ENCODE measurements at regions not wholly inside any gene's neighbourhood (a gene's known extent, or its start where the extent isn't known, plus 50 kb on each side); places are given as distances from the start of the nearest gene placed in this dataset.
"Not testable (repeated sequence)": the region's sequence is repeated elsewhere in the genome, so short reads cannot be mapped to it uniquely, and the experiment has no call there.

DNA sequence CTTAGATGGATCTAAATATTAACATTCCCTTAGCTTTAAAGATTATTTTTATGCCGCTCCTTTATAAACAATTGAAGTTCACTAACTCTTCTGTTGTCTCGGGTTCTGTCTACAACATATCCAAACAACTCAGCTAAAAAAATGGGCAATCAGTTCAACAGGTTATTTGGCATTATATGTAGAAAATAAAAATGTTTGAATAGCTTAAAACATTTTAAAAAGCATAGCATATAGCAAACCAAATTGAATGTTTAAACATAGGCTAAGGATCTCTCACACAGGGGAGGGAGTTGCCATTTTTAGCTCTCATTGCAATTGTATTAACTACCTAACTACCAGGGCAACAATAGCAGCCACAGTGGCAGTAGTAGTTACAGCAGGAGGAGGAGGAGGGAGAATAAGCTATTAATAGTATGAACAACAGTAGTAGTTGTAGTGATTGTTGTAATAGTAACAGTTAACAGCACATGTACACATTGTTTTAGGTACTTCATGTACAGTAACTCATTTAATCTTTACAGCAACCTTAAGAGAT lies 404.2 kb downstream of the KCNRG start:
- no peak for DNase-seq (ENCODE audit: low spot score)

DNA sequence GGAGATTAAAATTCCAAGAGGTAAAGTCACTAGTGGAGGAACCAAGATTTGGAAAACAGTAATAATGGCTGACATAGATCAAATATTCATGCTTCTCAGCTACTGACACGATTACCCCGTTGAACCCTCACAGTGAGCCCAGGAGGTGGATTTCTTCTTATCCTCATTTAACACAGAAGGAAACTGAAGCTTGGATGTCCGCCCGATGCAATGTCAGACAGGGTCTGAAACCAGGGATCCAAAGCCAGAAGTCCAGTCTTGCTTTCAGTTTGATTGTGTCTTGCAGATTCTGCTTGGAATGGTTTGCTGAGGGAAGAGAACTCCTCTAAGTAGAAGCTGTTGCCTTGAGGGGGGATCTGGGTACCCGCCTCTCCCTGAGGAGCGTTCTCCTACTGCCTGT lies 404.7 kb downstream of the KCNRG start:
- no peak for DNase-seq (ENCODE audit: low spot score)

DNA sequence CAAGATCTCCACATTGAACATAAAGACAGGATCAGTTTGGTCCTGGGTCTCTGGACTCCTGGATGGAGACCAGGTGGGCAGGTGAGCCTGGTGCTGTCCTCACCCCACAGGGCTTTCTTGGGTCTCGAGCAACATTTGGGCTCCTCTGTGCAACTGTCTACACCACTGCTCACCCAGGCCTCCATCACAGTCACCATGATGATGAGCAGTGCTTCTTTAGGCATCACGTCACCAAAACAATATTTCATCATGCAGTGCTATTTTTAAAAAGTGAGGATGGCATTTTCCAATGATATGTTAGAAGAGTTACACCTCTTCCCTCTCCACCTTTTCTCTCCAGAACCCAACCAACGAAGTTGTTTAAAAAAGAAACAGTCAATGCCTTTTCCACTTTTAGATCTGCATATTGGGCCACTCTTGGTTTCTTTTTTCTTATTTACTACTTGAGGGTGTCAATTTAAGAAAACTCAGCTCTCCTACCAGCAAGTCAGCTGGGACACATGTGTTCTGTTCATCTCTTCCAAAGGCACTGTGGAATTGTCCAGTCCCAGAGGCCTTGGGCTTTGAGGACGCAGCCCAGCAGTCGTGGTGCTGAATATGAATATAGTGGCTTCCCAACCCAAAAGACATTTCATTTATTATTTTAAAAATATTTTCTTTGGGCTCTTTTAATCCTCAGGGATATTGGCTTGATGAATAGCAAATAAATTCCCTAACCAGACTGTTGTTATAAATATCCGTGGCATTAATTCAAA lies 405.7 kb downstream of the KCNRG start:
- DNase-seq (ENCODE audit: low spot score) = no peak

DNA sequence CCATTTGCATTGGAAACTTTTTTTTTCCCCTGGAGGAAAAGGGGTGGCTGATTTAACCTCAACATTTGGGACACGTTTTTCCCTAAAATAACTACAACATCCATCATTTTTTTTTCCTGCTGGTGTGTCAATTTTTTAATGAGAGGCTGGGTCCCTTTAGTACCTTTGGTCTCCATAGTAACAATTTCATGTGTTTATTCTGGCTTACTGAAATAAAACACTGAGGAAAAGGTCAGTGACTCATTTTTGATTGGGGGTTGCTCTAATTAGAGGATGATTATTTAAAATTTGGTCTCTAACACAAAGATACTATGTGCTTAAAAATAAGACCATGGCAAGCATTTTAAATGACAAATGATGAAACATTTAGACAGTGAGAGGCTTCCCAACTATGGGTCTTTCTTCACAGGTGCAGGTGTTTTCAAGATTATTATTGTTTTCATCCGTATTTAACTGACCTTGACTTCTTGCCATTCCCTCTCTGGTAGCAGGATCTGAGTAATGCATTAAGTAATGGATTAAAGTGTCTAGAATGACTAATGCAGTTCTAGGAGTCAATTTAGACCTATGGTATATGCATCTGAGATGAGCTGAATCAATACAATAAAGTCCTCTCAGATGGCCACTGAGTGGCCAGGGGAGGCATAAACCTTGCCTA lies 406.4 kb downstream of the KCNRG start:
- DNase-seq (ENCODE audit: low spot score) = no peak

DNA sequence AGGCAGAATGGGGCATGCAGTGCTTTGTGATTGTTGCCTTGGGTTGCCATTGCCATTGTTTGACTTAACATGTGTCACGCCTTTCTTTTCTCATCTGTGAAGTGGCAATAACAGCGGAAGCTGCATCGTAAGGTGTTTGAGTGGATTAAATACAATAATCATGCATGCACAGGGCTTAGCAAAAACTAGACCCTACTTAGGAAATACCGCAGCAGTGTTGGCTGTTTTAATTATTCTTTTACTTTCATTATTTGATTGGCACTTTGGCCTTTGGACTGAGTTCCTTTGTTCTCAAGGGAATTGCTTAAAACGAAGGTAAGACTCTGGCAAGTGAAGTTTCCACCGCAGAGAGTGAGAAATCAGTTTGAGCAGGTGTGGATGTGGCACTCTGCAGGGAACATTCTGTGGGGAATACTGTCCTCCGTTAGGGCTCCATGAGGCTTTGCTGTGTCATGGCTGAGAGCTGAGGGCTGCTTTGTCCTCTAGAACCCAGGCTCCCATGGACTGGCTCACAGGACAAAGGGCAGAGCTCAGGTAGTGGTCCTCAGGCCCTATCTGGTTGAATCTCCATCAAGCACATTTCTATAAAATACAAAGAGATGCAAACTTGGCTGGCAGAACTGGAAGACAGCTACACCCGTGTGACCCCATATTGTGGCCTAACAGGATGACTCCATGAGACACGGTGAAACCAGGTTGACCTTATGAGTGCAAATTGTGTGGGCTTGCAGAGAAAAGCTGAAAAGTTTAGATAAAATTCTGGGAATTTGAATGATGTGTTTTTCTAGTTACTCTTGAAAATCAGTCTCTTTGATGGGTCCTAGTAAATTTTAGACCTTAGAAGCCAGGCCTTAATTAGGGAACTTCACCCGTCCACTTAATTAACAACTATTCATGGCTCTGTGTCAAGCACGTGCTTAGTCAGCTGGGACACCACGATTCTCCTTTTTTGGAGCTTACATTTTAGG lies 407.2 kb downstream of the KCNRG start:
- no peak for DNase-seq (ENCODE audit: low spot score)

DNA sequence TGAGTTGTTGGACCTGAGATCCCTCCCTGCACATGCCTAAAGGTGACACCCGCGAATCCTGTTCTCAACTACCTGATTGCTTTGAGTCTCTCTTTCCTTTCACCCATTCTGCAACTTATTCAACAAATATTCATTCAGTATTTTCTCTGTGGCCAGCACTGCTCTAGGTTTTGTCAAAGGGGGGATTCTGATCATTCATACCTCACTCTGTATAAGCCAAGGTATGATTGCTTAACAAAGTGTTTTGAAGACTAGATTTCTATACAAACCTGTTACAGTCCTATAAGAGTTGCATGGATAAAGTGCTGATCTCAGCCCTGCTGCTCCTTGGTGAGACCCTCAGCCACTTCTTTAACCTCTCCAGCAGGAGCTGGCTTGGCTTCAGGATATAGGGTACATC lies 409.7 kb downstream of the KCNRG start:
- DNase-seq (ENCODE audit: low spot score) = no peak

DNA sequence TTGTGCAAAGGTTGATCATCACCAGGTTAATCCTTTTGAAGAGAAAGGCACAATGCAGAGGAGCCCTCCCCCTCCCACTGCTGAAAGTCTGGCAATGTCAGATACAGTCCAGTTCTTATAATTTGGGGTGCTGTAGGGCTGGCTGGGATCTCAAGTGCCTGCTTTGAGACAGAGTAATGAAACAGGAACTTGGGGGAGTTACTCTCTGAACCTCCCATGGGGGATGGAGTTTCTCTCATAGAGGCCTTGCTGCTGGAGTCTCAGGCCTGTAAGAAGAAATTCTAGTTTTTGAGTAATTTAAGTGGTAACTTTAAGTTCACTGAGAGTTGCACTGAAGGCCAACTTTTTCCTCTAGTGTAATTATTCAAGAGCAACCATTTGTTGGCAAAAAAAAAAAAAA lies 410.5 kb downstream of the KCNRG start:
- DNase-seq (ENCODE audit: low spot score) = no peak

DNA sequence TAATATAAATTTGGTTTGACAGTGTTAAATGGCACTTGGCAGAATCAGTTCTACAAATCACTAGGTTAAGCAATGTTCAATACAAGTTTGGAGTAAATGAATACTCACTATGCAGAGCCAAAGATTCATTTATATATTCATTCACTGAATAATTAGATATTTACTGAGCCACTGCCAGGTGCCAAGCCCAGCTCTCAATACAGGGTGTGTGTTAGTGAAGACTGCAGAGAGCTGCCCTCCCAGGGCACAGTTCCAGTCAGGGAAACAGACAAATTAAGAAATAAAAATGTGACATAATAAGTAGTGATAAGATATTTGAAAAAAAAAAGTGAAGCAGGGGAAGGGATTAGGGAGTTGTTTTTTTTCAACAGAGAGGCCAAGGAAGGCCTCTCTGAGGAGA lies 411.7 kb downstream of the KCNRG start:
- no peak for DNase-seq (ENCODE audit: low spot score)

DNA sequence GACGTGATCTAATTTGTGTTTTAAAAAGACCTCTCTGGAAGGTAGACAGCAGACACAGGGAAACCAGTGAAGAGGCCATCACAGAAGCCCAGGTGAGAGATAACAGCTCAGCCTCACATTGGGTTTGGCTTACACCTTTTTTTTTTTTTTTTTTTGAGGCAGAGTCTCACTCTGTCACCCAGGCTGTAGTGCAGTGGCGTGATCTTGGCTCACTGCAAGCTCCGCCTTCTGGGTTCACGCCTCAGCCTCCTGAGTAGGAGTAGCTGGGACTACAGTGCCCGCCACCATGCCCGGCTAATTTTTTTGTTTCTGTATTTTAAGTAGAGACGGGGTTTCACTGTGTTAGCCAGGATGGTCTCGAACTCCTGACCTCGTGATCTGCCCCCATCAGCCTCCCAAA lies 412.3 kb downstream of the KCNRG start:
- DNase-seq (ENCODE audit: low spot score) = not testable (repeated sequence)

DNA sequence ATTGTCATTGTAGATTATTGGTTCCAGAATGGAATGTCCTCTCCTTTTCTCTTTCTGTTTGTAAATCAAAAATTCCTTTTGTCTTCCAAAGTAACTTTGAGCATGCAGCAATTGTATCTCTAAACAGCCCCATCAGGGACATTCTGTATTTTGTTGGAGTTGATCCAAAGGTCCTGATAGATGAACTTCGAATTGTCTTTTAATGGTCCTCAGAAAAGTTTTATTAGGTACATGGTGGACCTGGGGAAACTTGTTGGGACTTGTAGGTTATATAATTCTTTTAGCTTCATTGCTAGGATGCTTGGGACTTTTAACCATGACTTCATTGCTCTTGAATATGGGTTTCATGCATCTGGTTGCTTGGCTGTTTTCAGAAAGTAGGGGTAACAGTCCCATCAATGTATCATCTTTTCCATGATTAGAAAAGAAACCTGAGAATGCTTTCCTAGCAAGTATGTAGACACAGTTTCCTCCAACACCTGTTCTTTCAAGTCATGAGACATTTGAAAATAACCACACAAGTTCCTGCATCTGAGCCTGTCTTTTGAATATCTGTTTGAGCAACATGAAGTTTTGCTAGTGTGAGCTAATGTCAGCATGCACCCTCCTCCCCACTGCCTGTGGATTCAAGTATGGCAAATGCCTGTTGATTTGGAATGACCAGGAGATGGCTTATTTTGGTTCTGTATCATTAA lies 413.1 kb downstream of the KCNRG start:
- no peak for DNase-seq (ENCODE audit: low spot score)

DNA sequence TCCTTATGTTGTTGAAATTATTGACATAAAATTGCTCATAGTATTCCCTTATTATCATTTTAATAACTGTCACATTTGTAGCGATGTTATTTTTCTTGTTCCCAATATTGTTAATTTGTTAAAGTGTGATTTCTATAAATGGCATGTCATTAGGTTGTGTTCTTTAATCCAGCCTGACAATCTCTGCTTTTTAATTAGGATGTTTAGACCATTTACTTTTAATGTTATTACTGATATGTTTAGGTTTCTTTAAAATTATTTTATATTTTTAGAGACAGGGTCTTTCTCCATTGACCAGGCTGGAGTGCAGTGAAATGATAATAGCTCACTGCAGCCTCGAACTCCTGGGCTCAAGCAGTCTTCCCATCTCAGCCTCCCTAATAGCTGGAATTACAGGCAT lies 408.5 kb downstream of the DLEU7 start:
- DNase-seq (ENCODE audit: low spot score) = no peak

DNA sequence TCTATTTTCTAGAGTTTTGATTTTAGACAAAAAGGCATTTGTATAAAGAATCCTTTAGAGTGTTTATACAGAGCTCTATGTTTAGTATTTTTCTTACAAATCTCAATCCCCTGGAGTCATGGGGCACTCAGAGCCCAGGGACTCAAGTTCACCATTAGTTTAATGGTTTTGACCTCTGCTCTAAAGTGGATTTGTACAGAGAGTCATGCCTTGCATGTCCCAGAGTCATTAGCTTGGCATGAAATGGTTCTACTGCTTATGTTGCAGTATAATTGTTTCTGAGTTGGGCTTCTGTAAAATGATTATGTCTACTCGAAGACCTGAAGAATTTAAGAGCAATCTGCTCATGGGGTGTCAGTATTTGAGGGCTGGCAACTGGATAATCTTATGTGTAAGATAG lies 406.2 kb downstream of the DLEU7 start:
- no peak for DNase-seq (ENCODE audit: low spot score)

DNA sequence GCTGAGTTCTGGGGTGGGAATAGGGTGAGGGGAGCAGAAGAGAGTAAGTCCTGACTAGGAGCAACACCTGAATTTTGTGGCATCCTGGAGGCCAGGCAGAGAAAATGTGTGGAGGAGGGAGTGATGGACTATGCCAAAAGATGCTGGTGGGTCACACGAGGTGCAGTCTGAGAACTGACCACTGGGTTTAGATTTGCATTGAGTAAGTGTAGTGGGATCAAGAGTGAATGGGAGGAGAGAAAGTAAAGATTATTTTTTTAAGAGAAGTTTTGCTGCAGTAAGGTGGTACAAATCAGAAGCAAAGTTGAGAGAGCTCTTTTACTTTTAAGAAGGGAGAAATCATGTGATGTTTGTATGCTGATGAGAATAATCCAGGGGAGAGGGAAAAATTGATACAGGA lies 405.1 kb downstream of the DLEU7 start:
- no peak for DNase-seq (ENCODE audit: low spot score)

DNA sequence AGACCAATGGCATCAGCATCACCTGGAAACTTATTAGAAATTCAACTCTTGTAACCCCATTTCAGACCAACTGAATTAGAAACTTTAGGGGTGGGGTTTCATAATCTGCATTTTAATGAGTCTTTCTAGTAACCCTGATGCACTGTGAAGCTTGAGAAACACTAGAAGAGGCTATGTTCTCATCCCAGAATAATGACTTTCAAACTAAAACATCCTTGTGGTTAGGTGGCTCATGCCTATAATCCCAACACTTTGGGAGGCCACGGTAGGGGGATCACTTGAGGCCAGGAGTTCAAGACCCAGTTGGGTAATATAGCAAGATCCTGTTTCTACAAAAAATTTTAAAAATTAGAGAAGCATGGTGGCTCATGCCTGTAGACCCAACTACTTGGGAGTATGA lies 402.4 kb downstream of the DLEU7 start:
- DNase-seq (ENCODE audit: low spot score) = no peak

DNA sequence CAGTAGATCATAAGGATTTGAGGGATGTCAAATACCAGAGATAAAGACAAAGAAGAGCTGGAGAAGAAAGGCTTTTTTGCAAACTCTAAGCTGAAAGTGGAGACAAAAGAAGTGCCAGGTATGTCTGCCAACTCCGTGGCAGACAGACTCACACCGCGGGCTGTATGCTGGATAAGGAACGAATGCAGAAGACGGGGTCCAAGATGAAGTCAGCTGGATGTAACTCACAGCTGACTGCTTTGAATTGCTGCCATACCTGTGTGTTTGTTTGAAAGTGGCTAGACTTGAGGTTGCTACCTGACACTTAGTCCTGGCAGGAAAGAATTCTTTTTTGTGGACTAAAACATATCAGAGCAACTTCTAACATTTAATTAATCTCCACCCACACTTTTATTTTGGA lies 398.8 kb downstream of the DLEU7 start:
- no peak for DNase-seq (ENCODE audit: low spot score)

DNA sequence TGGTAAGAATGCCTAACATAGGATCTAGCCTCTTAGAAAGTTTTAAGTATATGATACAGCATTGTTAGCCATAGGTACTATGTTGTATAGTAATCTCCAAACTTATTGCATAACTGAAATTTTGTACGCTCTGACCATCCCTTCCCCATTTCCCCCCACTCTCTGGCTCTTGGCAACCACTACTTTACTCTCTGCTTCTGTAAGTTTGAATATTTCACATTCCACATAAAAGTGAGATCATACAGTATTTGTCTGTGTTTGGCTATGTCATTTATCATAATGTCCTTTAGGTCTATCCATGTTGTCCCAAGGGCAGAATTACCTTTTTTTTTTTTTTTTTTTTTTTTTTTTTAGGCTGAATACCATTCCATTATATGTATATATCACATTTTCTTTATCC lies 396.9 kb downstream of the DLEU7 start:
- DNase-seq (ENCODE audit: low spot score) = no peak

DNA sequence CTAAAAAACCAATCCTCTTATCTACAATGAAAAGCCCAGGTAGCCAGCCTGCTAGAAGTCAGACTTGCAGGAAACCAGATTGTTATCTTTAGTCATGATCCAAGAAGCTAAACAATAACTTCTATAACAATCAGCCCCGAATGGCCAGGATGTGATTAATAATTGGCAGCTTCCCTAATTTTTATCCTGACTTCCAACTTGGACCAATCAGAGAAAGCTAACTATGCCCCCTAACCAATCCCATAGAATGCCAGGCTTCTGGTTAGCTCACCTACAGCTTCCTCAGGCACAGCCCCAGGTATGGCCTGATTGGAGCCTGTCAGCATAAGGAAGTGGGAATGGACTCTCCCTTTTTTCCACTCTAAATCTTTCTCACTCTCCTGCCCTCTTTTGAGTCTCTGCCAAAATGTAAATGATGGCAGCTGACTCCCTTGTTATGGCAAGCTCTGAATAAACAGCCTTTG lies 394.9 kb downstream of the DLEU7 start:
- no peak for DNase-seq (ENCODE audit: low spot score)

DNA sequence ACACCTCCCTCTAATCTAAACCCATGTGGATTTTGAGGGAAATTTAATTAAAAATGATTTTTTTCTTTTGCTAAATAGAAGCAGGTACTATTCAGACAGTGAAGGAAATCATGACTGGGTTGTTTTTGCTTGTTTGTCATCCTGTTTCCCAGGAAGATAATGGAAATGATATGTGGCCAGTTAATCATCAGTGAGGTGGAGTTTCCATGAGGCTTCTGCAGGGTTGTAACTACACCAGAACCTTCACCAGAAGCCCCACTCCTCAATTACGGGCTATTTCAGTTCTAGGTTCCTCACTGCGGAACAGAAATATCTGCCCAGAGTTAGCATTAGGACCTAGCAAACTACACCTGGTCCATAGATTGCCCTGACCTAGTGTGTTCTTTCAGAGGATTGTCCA lies 394.0 kb downstream of the DLEU7 start:
- no peak for DNase-seq (ENCODE audit: low spot score)

DNA sequence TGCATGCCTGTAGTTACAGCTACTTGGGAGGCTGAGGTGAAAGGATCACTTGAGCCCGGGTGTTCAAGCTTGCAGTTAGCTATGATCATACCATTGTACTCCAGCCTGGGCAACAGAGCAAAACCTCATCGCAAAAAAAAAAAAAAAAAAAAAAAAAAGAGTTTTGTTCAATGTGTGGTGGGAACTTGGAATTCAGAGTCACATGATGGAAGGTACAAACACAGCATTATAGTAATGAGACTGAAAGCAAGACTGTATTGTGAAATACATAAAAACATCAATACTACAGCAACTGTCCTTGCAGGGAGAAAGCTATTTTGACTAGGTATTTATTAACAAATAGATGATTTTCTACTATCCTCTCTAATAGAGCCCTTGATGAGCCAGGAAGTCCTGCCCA lies 393.2 kb downstream of the DLEU7 start:
- no peak for DNase-seq (ENCODE audit: low spot score)

DNA sequence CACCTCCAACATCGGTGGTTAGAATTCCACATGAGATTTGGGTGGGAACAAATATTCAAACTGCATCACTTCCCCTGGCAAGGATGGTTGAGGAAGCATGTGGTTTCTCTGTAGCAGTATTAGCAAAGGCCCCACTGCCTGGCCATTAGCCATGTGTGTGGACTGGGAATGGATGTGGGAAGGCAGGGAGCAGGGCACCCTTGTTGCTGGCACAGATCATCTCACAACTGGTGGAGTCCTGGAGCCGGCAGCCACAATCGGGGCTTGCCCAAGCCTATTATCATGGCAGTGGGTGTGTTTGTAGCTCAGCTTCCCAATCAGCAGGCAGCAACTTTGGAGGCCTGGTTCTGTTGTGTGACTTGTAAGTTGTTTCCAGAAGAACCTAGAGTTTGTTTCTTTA lies 391.9 kb downstream of the DLEU7 start:
- no peak for DNase-seq (ENCODE audit: low spot score)

DNA sequence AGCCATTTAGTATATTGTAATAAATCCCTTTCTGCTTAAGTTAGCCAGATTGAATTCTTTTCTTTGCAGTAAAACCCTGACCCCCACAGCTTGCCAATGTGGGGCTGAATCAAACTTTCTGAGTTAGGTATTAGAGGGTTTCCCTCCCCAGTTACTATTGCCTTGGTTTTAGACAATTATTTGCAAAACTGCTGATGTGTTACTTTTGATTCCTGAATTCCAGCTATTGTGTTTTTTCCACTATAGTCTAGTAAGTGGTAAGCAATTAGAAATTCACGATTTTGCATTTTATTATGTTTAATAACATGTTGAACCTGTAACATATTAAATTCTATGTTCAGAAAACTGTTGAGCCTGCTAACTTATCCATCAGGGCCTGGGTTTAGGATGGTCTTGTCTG lies 391.5 kb downstream of the DLEU7 start:
- no peak for DNase-seq (ENCODE audit: low spot score)

DNA sequence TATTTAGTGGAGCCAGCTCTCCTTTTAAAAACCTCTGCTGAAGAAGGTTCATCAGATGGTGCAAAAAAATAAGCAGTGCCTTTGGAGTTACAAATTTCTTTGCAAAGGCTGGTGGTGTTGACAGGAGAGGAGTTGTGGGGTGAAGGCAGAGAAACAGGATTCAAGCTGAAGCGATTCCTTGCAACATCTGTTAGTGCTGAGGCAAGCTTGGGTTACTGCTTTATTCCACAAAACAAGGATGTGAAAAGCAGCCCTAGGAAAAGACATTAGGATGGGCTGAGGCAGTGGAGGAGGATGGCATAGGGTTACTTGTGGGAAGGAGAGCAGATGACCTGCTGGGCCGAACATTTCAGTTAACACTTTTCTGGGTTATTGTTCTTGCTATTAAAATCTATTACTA lies 390.7 kb downstream of the DLEU7 start:
- DNase-seq (ENCODE audit: low spot score) = no peak
